ENCODE measurements at regions not wholly inside any gene's neighbourhood (a gene's known extent, or its start where the extent isn't known, plus 50 kb on each side); places are given as distances from the start of the nearest gene placed in this dataset.
"Not testable (repeated sequence)": the region's sequence is repeated elsewhere in the genome, so short reads cannot be mapped to it uniquely, and the experiment has no call there.

DNA sequence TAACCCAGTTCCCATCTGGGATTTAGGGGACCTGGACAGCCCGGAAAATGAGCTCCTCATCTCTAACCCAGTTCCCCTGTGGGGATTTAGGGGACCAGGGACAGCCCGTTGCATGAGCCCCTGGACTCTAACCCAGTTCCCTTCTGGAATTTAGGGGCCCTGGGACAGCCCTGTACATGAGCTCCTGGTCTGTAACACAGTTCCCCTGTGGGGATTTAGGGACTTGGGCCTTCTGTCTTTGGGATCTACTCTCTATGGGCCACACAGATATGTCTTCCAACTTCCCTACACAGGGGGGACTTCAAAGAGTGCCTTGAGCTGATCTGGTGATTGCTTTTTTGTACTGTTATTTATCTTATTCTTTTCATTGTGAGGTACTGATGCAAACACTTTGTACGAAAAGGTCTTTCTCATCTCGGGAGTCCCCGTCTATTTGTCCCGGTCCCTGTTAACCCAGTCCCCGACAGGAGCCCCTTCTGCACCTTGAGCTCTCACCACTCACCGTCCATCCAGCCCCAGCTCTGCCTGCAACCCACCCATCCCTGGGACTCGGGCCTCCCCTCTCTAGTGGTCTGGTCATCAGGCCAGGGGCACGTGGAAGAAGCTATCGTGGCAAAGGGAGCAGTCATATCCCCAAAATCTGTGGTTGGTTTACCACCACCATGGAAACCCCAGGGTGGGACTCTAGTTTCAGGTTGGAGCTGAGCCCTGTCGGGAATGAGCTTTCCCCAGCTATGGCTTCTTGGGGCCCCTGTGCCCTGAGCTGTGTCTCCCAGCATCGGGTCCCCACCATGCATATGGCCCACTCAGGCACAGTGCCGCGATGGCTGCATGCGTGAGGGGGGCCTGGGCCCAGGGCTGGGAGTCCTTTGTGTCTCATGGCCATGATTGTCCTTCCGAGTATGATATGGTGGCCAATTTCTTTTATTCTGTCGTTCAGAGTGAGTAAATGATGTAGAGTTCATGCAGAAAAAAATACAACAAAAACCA, 270.4 kb upstream of the PLCXD1 start:
- DNase-seq (ENCODE audit: low spot score), result not testable (repeated sequence)

- not testable (repeated sequence) for DNase-seq (ENCODE audit: low spot score)
These were observed 267.2 kb upstream of the PLCXD1 start for GRCh38 chrX:13821-14443.

- DNase-seq (ENCODE audit: low spot score), result not testable (repeated sequence)
These were observed 266.7 kb upstream of the PLCXD1 start for GRCh38 chrX:14452-14851.

- not testable (repeated sequence) for DNase-seq (ENCODE audit: low spot score)
These were observed 262.3 kb upstream of the PLCXD1 start for GRCh38 chrX:18768-19454.

GRCh38 chrX:19455-19827, 261.7 kb upstream of the PLCXD1 start:
- not testable (repeated sequence) for DNase-seq (ENCODE audit: low spot score)

DNA sequence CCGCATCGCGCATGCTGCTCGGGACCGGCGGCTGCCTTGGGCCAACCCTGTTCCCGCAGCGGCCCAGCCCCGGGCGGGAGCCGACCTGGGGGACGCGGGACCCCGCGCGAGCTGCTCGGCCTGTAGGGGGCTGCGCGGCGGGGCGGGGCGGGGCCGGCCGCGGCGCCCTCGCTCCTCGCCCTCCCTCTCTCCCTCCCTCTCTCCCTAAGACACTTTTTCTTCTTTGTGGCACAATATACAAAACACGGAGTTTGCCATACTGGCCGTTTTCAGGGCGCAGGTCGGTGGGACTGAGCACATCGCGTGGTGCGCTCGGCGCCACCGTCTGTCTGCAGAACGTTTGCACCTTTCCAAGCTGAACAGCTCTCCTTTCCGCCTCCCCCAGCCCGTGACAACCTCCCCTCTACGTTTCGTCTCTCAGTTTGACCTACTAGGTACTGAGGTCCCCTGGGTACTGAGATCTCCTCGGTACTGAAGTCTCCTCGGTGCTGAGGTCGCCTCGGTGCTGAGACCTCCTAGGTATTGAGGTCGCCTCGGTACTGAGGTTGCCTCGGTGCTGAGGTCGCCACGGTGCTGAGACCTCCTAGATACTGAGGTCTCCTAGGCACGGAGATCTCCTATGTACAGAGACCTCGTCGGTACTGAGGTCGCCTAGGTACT, 261.1 kb upstream of the PLCXD1 start:
- peak; percentile 0 for DNase-seq (ENCODE audit: low spot score)

DNA sequence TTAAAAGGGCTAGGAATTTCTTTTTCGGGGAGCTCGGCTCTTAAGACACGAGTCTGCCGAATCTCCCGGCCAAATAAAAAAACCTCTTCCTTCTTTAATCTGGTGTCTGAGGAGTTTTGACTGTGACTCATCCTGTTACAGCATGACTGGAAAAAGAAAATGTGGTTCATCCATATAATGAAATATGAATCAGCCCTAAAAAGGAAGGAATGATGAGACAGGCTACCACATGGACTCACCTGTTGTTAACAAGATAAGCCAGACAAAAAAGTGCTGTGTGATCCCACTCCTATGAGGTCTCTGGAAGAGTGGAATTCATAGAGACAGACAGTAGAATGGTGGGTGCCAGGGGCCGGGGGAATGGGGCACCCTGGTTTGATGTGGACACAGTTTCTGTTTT, 257.0 kb upstream of the PLCXD1 start:
- not testable (repeated sequence) for DNase-seq (ENCODE audit: low spot score)
